ENCODE measurements at regions not wholly inside any gene's neighbourhood (a gene's known extent, or its start where the extent isn't known, plus 50 kb on each side); places are given as distances from the start of the nearest gene placed in this dataset.

- no peak overlapping the region for H3T11ph ChIP-seq (ENCODE audit: low read length)
- no peak overlapping the region for H3K23ac ChIP-seq (ENCODE audit: insufficient read length, low read depth, low read length)
- H4K5ac ChIP-seq (ENCODE audit: insufficient read length, low read depth, low read length) = no peak overlapping the region
- no peak overlapping the region for H2AFZ ChIP-seq (ENCODE audit: low read length)
- DNase-seq = no peak
- H3K18ac ChIP-seq (ENCODE audit: insufficient read length, low read depth, low read length) = no peak overlapping the region
- H3K4me1 ChIP-seq (ENCODE audit: insufficient read depth, low read length) = no peaks in the 10 kb centered on the region
- no peak overlapping the region for H2AK5ac ChIP-seq (ENCODE audit: insufficient read length, low read length)
- no peak overlapping the region for H3K27ac Mint-ChIP-seq
- no peak overlapping the region for H2BK12ac ChIP-seq (ENCODE audit: insufficient read length, low read depth, low read length)
- no peak overlapping the region for H3K9ac ChIP-seq (ENCODE audit: extremely low read depth, insufficient read length, low read length)
- peaks cover 15 to 18% of the 10 kb centered on the region in 2 experiments for H3K9me3 Mint-ChIP-seq
- H4K91ac ChIP-seq (ENCODE audit: insufficient read length, low read depth, low read length) = no peak overlapping the region
- no peak overlapping the region for H3K14ac ChIP-seq (ENCODE audit: insufficient read depth, low read length)
- no peak overlapping the region for H2BK15ac ChIP-seq (ENCODE audit: low read depth, low read length)
- H3K27ac ChIP-seq (ENCODE audit: insufficient read length, low read depth, low read length) = no peak overlapping the region
- H3K79me1 ChIP-seq (ENCODE audit: insufficient read depth, low read depth, low read length, poor library complexity, severe bottlenecking) = no peaks in the 10 kb centered on the region
- H3K27me3 ChIP-seq (ENCODE audit: insufficient read depth, low read length) = no peaks in the 10 kb centered on the region
- H3K4me2 ChIP-seq (ENCODE audit: insufficient read depth, insufficient read length, low read length) = no peak overlapping the region
- no peak overlapping the region for H3K56ac ChIP-seq (ENCODE audit: insufficient read length, low read depth, low read length)
- H4K8ac ChIP-seq (replicated peaks; ENCODE audit: insufficient read length, low read depth, low read length) = no peak overlapping the region
- H3K79me2 ChIP-seq (ENCODE audit: insufficient read depth, low read length) = no peaks in the 10 kb centered on the region
- H2BK20ac ChIP-seq (ENCODE audit: low read depth, low read length, poor library complexity, severe bottlenecking) = no peak overlapping the region
- no peak overlapping the region for H3K4ac ChIP-seq (ENCODE audit: low read depth, low read length)
- H3K23me2 ChIP-seq (ENCODE audit: insufficient read length, low read depth, low read length, poor library complexity, severe bottlenecking) = no peaks in the 10 kb centered on the region
- H3K27me3 Mint-ChIP-seq (ENCODE audit: low read depth) = no peaks in the 10 kb centered on the region
- no peak overlapping the region for H2BK5ac ChIP-seq (ENCODE audit: insufficient read length, low read length)
- H3K36me3 Mint-ChIP-seq (ENCODE audit: insufficient read depth in 1 of 3, low read depth in 3 of 3) = peaks cover 10 to 15% (median 13%) of the 10 kb centered on the region in 3 experiments
- H2BK120ac ChIP-seq (ENCODE audit: low read depth, low read length, poor library complexity, severe bottlenecking) = no peak overlapping the region
- peaks cover 8 to 17% of the 10 kb centered on the region in 2 experiments for H3K4me1 Mint-ChIP-seq
- H4K20me1 ChIP-seq (ENCODE audit: control insufficient read depth, insufficient read depth, insufficient read length) = no peaks in the 10 kb centered on the region
- no peak for TF ChIP-seq CTCF (conservative IDR thresholded peaks at IDR 0.05)
- H3K9me3 ChIP-seq (ENCODE audit: control insufficient read depth, low read depth, low read length) = peaks cover 6% of the 10 kb centered on the region
- no CpG with 5 or more reads among the region's 10 CpGs for WGBS (ENCODE audit: extremely low coverage, insufficient read length, low lambda C conversion rate)
- no peak overlapping the region for H3K4me3 Mint-ChIP-seq
Measured at GRCh38 chr10:123301077-123301857, 147.1 kb downstream of the BUB3 start.

Measured in H9 (cell line).